ENCODE measurements at regions not wholly inside any gene's neighbourhood (a gene's known extent, or its start where the extent isn't known, plus 50 kb on each side); places are given as distances from the start of the nearest gene placed in this dataset.

DNA sequence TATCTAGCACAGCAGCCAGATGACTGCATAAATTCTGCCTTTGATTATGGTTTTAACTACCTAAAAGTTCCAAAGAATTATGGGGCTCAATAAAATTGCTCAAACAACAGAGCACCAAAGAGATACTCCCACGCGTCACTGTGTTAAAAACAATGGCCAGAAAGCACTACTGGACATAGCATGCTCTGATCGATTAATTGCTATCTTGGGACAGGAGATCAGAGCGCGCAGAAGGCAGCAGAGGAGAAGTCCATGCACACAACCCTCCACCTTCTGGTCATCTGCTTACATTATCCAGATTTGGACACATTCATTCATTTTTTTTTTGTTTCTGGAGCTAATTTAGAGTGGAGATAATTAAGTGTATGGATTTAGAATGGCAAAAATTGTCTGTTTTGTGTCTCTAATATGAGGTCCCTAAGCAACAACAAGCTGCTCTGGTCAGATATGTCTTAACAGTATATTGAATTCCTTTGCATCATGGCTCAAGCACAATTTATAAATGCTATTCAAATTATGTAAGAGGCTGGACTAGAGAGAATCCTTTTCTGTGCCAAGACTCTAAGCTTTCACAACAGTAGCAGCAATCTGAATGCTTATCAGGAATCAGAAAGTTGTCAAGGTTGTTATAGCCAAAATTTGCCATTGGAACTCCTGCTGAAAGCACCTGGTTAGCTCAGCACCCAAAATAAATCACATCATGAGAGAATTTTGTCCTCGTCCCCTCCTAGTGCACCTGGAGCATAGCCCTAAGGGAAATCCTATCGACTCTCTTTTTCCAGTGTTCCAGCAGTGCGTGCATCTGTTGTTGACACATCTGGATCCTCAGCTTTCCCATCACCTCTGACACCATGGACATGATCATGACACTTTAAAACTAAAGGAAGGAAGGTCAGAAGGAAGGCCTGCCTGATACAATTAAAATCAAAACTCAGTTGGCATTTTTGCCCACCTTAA lies 98.6 kb upstream of the HMHB1 start:
- H3K4me3 Mint-ChIP-seq (ENCODE audit: low read depth): no peak overlapping the region
- TF ChIP-seq, protein P1, sequence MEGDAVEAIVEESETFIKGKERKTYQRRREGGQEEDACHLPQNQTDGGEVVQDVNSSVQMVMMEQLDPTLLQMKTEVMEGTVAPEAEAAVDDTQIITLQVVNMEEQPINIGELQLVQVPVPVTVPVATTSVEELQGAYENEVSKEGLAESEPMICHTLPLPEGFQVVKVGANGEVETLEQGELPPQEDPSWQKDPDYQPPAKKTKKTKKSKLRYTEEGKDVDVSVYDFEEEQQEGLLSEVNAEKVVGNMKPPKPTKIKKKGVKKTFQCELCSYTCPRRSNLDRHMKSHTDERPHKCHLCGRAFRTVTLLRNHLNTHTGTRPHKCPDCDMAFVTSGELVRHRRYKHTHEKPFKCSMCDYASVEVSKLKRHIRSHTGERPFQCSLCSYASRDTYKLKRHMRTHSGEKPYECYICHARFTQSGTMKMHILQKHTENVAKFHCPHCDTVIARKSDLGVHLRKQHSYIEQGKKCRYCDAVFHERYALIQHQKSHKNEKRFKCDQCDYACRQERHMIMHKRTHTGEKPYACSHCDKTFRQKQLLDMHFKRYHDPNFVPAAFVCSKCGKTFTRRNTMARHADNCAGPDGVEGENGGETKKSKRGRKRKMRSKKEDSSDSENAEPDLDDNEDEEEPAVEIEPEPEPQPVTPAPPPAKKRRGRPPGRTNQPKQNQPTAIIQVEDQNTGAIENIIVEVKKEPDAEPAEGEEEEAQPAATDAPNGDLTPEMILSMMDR (IDR thresholded peaks at IDR 0.05; ENCODE audit: unreplicated experiment): no peak
- no peaks in the 10 kb centered on the region for H3K36me3 Mint-ChIP-seq (ENCODE audit: insufficient read depth)
- H3K27me3 Mint-ChIP-seq: no peaks in the 10 kb centered on the region
- no peaks in the 10 kb centered on the region for H3K9me3 Mint-ChIP-seq (ENCODE audit: low read depth)
- no peak overlapping the region for H3K27ac Mint-ChIP-seq
- H3K4me1 Mint-ChIP-seq (ENCODE audit: low read depth): no peaks in the 10 kb centered on the region
- no peak for DNase-seq (ENCODE audit: low spot score, unreplicated experiment)

GRCh38 chr5:143708672-143709071 lies 103.3 kb upstream of the HMHB1 start:
- H3K9me3 Mint-ChIP-seq (ENCODE audit: low read depth): no peaks in the 10 kb centered on the region
- TF ChIP-seq, protein P1 (IDR thresholded peaks at IDR 0.05; ENCODE audit: unreplicated experiment): no peak
- no peaks in the 10 kb centered on the region for H3K27me3 Mint-ChIP-seq
- DNase-seq (ENCODE audit: low spot score, unreplicated experiment): no peak
- no peaks in the 10 kb centered on the region for H3K4me1 Mint-ChIP-seq (ENCODE audit: low read depth)
- H3K36me3 Mint-ChIP-seq (ENCODE audit: insufficient read depth): no peaks in the 10 kb centered on the region
- H3K4me3 Mint-ChIP-seq (ENCODE audit: low read depth): no peak overlapping the region
- no peak overlapping the region for H3K27ac Mint-ChIP-seq

- Mint-ChIP-seq H3K4me3 (ENCODE audit: low read depth) (no peak overlapping the region), H3K27ac (no peak overlapping the region), H3K36me3 (ENCODE audit: insufficient read depth) (no peaks in the 10 kb centered on the region), H3K4me1 (ENCODE audit: low read depth) (no peaks in the 10 kb centered on the region), H3K27me3 (no peaks in the 10 kb centered on the region), H3K9me3 (ENCODE audit: low read depth) (no peaks in the 10 kb centered on the region)
- TF ChIP-seq, protein P1 (IDR thresholded peaks at IDR 0.05; ENCODE audit: unreplicated experiment): no peak
- no peak for DNase-seq (ENCODE audit: low spot score, unreplicated experiment)
Observed at GRCh38 chr5:143707806-143708205, 104.2 kb upstream of the HMHB1 start.

- H3K4me3 Mint-ChIP-seq (ENCODE audit: low read depth): no peak overlapping the region
- no peak for DNase-seq (ENCODE audit: low spot score, unreplicated experiment)
- H3K27me3 Mint-ChIP-seq: no peaks in the 10 kb centered on the region
- H3K36me3 Mint-ChIP-seq (ENCODE audit: insufficient read depth): no peaks in the 10 kb centered on the region
- no peaks in the 10 kb centered on the region for H3K9me3 Mint-ChIP-seq (ENCODE audit: low read depth)
- TF ChIP-seq, protein P1 (IDR thresholded peaks at IDR 0.05; ENCODE audit: unreplicated experiment): no peak
- H3K4me1 Mint-ChIP-seq (ENCODE audit: low read depth): no peaks in the 10 kb centered on the region
- H3K27ac Mint-ChIP-seq: no peak overlapping the region
Observed at GRCh38 chr5:143705381-143705780, 106.6 kb upstream of the HMHB1 start.

DNA sequence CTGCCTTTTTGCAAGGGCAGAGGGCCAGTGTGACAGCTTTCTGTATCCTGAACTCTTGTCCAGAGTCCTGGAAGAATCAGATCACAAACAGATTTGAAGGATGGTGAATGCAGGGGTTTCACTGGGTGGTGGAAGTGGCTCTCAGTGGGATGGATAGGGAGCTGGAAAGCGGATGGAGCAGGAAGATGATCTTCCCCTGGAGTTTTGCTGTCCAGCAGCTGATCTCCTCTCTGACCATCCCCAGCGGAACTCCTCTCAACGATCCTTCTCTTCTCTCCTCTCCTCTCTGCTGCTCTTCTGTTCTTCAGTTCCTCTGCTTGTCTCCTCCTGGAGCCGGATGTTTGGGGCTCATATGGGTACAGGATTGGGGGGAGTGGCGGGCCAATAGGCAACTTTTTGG lies 108.3 kb upstream of the HMHB1 start:
- DNase-seq (ENCODE audit: low spot score, unreplicated experiment): no peak
- no peaks in the 10 kb centered on the region for H3K9me3 Mint-ChIP-seq (ENCODE audit: low read depth)
- H3K27ac Mint-ChIP-seq: no peak overlapping the region
- no peak overlapping the region for H3K4me3 Mint-ChIP-seq (ENCODE audit: low read depth)
- H3K27me3 Mint-ChIP-seq: no peaks in the 10 kb centered on the region
- H3K4me1 Mint-ChIP-seq (ENCODE audit: low read depth): peaks cover under 1% of the 10 kb centered on the region
- TF ChIP-seq, protein P1 (IDR thresholded peaks at IDR 0.05; ENCODE audit: unreplicated experiment): no peak
- H3K36me3 Mint-ChIP-seq (ENCODE audit: insufficient read depth): no peaks in the 10 kb centered on the region

Measured in progenitor cell of endocrine pancreas (in vitro differentiated cells).